ENCODE measurements at regions not wholly inside any gene's neighbourhood (a gene's known extent, or its start where the extent isn't known, plus 50 kb on each side); places are given as distances from the start of the nearest gene placed in this dataset.

GRCh38 chr4:29079260-29079659 lies 1640.9 kb upstream of the PCDH7 start:
- TF ChIP-seq ARNT (IDR thresholded peaks at IDR 0.05) (no peak), FOXM1 (IDR thresholded peaks at IDR 0.05; ENCODE audit: borderline replicate concordance) (no peak), FOXA1 (IDR thresholded peaks at IDR 0.05) (no peak), PKNOX1 (IDR thresholded peaks at IDR 0.05) (no peak), TARDBP (IDR thresholded peaks at IDR 0.05) (no peak), SP1 (IDR thresholded peaks at IDR 0.05) (no peak), L3MBTL2 (conservative IDR thresholded peaks at IDR 0.05) (no peak), SUZ12 (IDR thresholded peaks at IDR 0.05) (no peak), ELF4 (IDR thresholded peaks at IDR 0.05) (no peak), HDGF (IDR thresholded peaks at IDR 0.05; ENCODE audit: borderline replicate concordance) (no peak), NFRKB (IDR thresholded peaks at IDR 0.05) (no peak), CTBP1 (IDR thresholded peaks at IDR 0.05; ENCODE audit: borderline replicate concordance) (no peak), BHLHE40 (IDR thresholded peaks at IDR 0.05; ENCODE audit: borderline replicate concordance) (no peak), FOXK2 (IDR thresholded peaks at IDR 0.05) (no peak)

Data from HEK293T (cell line).